Endothelial cell of umbilical vein (primary cell): ENCODE measurements at regions not wholly inside any gene's neighbourhood (a gene's known extent, or its start where the extent isn't known, plus 50 kb on each side); places are given as distances from the start of the nearest gene placed in this dataset.

ENCODE experiments used
- BruUV-seq: library from RNA; stranded (reverse); fragments of 400-500 nt; replicated peaks from 2 replicates; lab custom pipeline; 2021; lab: Mats Ljungman, UMichigan
- CTCF ChIA-PET: fragments of 300-600, 350-600 bp; sonication (Branson Sonifier 250); formaldehyde crosslinking; loops from one replicate; lab custom pipeline; 2021; ENCODE audit warnings: antibody characterized with exemption, inconsistent platforms; lab: Charles Lee
- POLR2A ChIA-PET: fragments of 300-600, 350-600 bp; sonication (Branson Sonifier 250); formaldehyde crosslinking; loops from one replicate; lab custom pipeline; 2021; ENCODE audit warnings: antibody characterized with exemption, inconsistent platforms; lab: Charles Lee
- DNase-seq: peaks from one replicate; pipeline ENCODE4 v3.0.0-alpha.2; 2011; ENCODE audit warnings: low read depth, low spot score
- FAIRE-seq: peaks from 2 replicates; lab custom pipeline; 2011; peaks lifted over from hg19 to GRCh38; lab: Jason Lieb, UNC
- H2AFZ ChIP-seq: 2 replicates; pipeline ENCODE4 v1.6.0; 2012; ENCODE audit warnings: low read depth, low read length, control low read depth, inconsistent platforms
- H3K27ac ChIP-seq: 2 replicates; pipeline ENCODE4 v1.5.1; 2011; ENCODE audit warnings: low read depth, mild to moderate bottlenecking, control low read depth, low read length, moderate library complexity; ENCODE audit not compliant: insufficient read depth
- H3K27me3 ChIP-seq, 2 experiments: 2 replicates each; pipeline versions ENCODE4 v1.6.0 to v1.6.1; 2011; ENCODE audit warnings: low read length in 2 of 2, mixed read lengths in 1 of 2; ENCODE audit not compliant: control insufficient read depth in 2 of 2, insufficient read depth in 2 of 2
- H3K36me3 ChIP-seq, 2 experiments: 2 replicates in 1 of 2; 3 replicates in 1 of 2; pipeline ENCODE4 v1.5.1; 2011; ENCODE audit warnings: low read length in 2 of 2, mild to moderate bottlenecking in 1 of 2, moderate library complexity in 1 of 2; ENCODE audit not compliant: control insufficient read depth in 2 of 2, insufficient read depth in 2 of 2; ENCODE audit errors: extremely low read depth in 1 of 2
- H3K4me1 ChIP-seq: 3 replicates; pipeline ENCODE4 v1.5.1; 2011; ENCODE audit warnings: mild to moderate bottlenecking, low read length; ENCODE audit not compliant: control insufficient read depth, insufficient read depth; ENCODE audit errors: extremely low read depth
- H3K4me2 ChIP-seq: 2 replicates; pipeline ENCODE4 v1.6.1; 2011; ENCODE audit warnings: low read length, control low read depth, mixed read lengths; ENCODE audit not compliant: insufficient read depth
- H3K4me3 ChIP-seq, 3 experiments: fragments of 200-600 bp in 1 of 3; sonication (generic), shearing (Covaris generic) in 1 of 3; replicated peaks in 1 of 3; 2 replicates each; pipeline ENCODE4 v1.5.1; 2011 to 2016; ENCODE audit warnings: control low read depth in 3 of 3, low read length in 3 of 3, mild to moderate bottlenecking in 2 of 3, inconsistent platforms in 1 of 3, low read depth in 1 of 3, moderate library complexity in 1 of 3; ENCODE audit not compliant: insufficient read depth in 1 of 3
- H3K79me2 ChIP-seq: 2 replicates; pipeline ENCODE4 v1.6.0; 2012; ENCODE audit warnings: low read length, inconsistent platforms; ENCODE audit not compliant: control insufficient read depth, insufficient read depth
- H3K9ac ChIP-seq: replicated peaks from 2 replicates; pipeline ENCODE3; 2011; ENCODE audit warnings: low read length, control low read depth; ENCODE audit not compliant: insufficient read depth; ENCODE audit errors: extremely low read depth
- H3K9me1 ChIP-seq: replicated peaks from 3 replicates; pipeline ENCODE4 v1.6.0; 2011; ENCODE audit warnings: mild to moderate bottlenecking, low read length; ENCODE audit not compliant: control insufficient read depth, insufficient read depth; ENCODE audit errors: extremely low read depth
- H3K9me3 ChIP-seq: replicated peaks from 2 replicates; pipeline ENCODE4 v1.5.1; 2012; ENCODE audit warnings: low read length, inconsistent platforms; ENCODE audit not compliant: control insufficient read depth, insufficient read depth
- H4K20me1 ChIP-seq: replicated peaks from 2 replicates; pipeline ENCODE3; 2011; ENCODE audit warnings: mild to moderate bottlenecking, low read length; ENCODE audit not compliant: control insufficient read depth, insufficient read depth; ENCODE audit errors: extremely low read depth
- CTCF ChIP-seq, 2 donors: IDR thresholded peaks; 1 replicate in 1 of 2; 2 replicates in 1 of 2; pipeline ENCODE4 v1.5.1; 2011; ENCODE audit warnings: low read length in 2 of 2, mild to moderate bottlenecking in 2 of 2, moderate library complexity in 2 of 2, control low read depth in 1 of 2, inconsistent platforms in 1 of 2, low read depth in 1 of 2; ENCODE audit not compliant: insufficient read depth in 1 of 2; ENCODE audit errors: extremely low read depth in 1 of 2
- EZH2 ChIP-seq: IDR thresholded peaks from 2 replicates; pipeline ENCODE4 v1.6.1; 2012; ENCODE audit warnings: borderline replicate concordance, low read depth, mild to moderate bottlenecking, moderate library complexity, low read length, inconsistent platforms; ENCODE audit not compliant: severe bottlenecking
- FOS ChIP-seq: IDR thresholded peaks from 2 replicates; pipeline ENCODE4 v1.6.1; 2011; ENCODE audit warnings: mild to moderate bottlenecking, low read length, moderate library complexity, borderline replicate concordance; ENCODE audit not compliant: insufficient read depth
- GATA2 ChIP-seq: IDR thresholded peaks from 2 replicates; pipeline ENCODE4 v1.7.0; 2011; ENCODE audit warnings: low read depth, mild to moderate bottlenecking, moderate library complexity, mixed read lengths, low read length; ENCODE audit not compliant: insufficient read length, insufficient read depth
- JUN ChIP-seq: IDR thresholded peaks from 2 replicates; pipeline ENCODE4 v1.6.1; 2011; ENCODE audit warnings: borderline replicate concordance, low read depth; ENCODE audit not compliant: insufficient read length, insufficient read depth
- MAX ChIP-seq: IDR thresholded peaks from 2 replicates; pipeline ENCODE4 v1.6.1; 2011; ENCODE audit not compliant: insufficient read depth, insufficient read length
- MYC ChIP-seq: IDR thresholded peaks from one replicate; pipeline ENCODE4 v1.6.1; 2011; ENCODE audit warnings: mild to moderate bottlenecking, low read depth, low read length
- POLR2A ChIP-seq: IDR thresholded peaks from 2 replicates; pipeline ENCODE4 v1.6.1; 2012; ENCODE audit warnings: low read depth, mild to moderate bottlenecking, control low read depth, low read length
- POLR2AphosphoS5 ChIP-seq: IDR thresholded peaks from 2 replicates; pipeline ENCODE4 v1.6.1; 2012; ENCODE audit warnings: low read depth, mild to moderate bottlenecking, control low read depth, low read length, moderate library complexity; ENCODE audit not compliant: insufficient read depth
- dilution Hi-C: fragments of 300-500 bp; cut with MboI; formaldehyde crosslinking; loops from one replicate; pipeline ENCODE4 v1.15.0; 2019; ENCODE audit warnings: low sequenced_read_pairs; ENCODE audit not compliant: extremely low pct_ligation_motif_present
- intact Hi-C: fragments of 100-400 bp; cut with micrococcal nuclease; formaldehyde crosslinking; loops from one replicate; pipeline ENCODE4 v1.10.0; 2022

GRCh38 chr20:6863798-6864201, 96.3 kb downstream of the BMP2 start:
- dilution Hi-C loops (no loop called here), intact Hi-C loops (no loop called here)
- no TSS peak for BruUV-seq
- Histone ChIP-seq H3K9me3 (no peaks in the 10 kb centered on the region), H3K36me3 (no peaks in the 10 kb centered on the region), H2AFZ (no peak overlapping the region), H3K4me1 (no peaks in the 10 kb centered on the region), H3K4me3 (no peak overlapping the region), H3K4me2 (no peak overlapping the region), H3K27me3 (peaks cover 9 to 12% of the 10 kb centered on the region in 2 experiments), H3K27ac (no peak overlapping the region), H3K9ac (no peak overlapping the region), H3K9me1 (no peaks in the 10 kb centered on the region), H4K20me1 (no peaks in the 10 kb centered on the region), H3K79me2 (no peaks in the 10 kb centered on the region)
- no peak for DNase-seq
- CTCF ChIA-PET, result interaction anchor here (0.8 kb wide), 1 partner anchor 12 kb away, joined by 3 read pairs; no protein-coding TSS in a partner anchor
- TF ChIP-seq POLR2A, result no peak
- TF ChIP-seq MYC, result no peak
- TF ChIP-seq EZH2, result no peak
- no peak for TF ChIP-seq FOS
- TF ChIP-seq GATA2, result no peak
- no peak for TF ChIP-seq JUN
- TF ChIP-seq CTCF (IDR thresholded peaks at IDR 0.05; ENCODE audit: extremely low read depth in 1 of 2, insufficient read depth in 1 of 2, low read depth in 1 of 2, low read length in 2 of 2), result no peak
- no peak for TF ChIP-seq MAX
- no peak for TF ChIP-seq POLR2AphosphoS5
- FAIRE-seq, result no peak
- POLR2A ChIA-PET, result no interaction called here
